ENCODE measurements at regions not wholly inside any gene's neighbourhood (a gene's known extent, or its start where the extent isn't known, plus 50 kb on each side); places are given as distances from the start of the nearest gene placed in this dataset.
A peak's percentile ranks its signal among the peaks of the same experiment; 100 is the strongest.

- TF ChIP-seq CTCF (IDR thresholded peaks at IDR 0.05; ENCODE audit: low read depth, low read length, missing control alignments): no peak
- no peak for DNase-seq (ENCODE audit: low read depth)
- H3K4me3 ChIP-seq (ENCODE audit: low read depth, low read length): no peak overlapping the region
- in situ Hi-C loops (cut with HindIII; ENCODE audit: low sequenced_read_pairs): no loop called here
Measured at GRCh38 chr11:110764485-110764884, 52.2 kb upstream of the ARHGAP20 start.

- in situ Hi-C loops (cut with HindIII; ENCODE audit: low sequenced_read_pairs): no loop called here
- H3K4me3 ChIP-seq (ENCODE audit: low read depth, low read length): no peak overlapping the region
- no peak for TF ChIP-seq CTCF (IDR thresholded peaks at IDR 0.05; ENCODE audit: low read depth, low read length, missing control alignments)
- DNase-seq (ENCODE audit: low read depth): peak; percentile 41
Measured at GRCh38 chr11:110763249-110764011, 51.2 kb upstream of the ARHGAP20 start.

- in situ Hi-C loops (cut with HindIII; ENCODE audit: low sequenced_read_pairs): no loop called here
- no peak for DNase-seq (ENCODE audit: low read depth)
Measured at GRCh38 chr11:110762590-110762989, 50.4 kb upstream of the ARHGAP20 start.

More at GRCh38 chr11:110762590-110762989, 50.4 kb upstream of the ARHGAP20 start:
- no peak for TF ChIP-seq CTCF (IDR thresholded peaks at IDR 0.05; ENCODE audit: low read depth, low read length, missing control alignments)
- H3K4me3 ChIP-seq (ENCODE audit: low read depth, low read length): no peak overlapping the region
